Embryonic facial prominence (tissue), 1 donor: ENCODE measurements at regions not wholly inside any gene's neighbourhood (a gene's known extent, or its start where the extent isn't known, plus 50 kb on each side); places are given as distances from the start of the nearest gene placed in this dataset.

Experiments
- DNase-seq: peaks from one replicate; pipeline ENCODE4 v3.0.0-alpha.2; 2016; ENCODE audit errors: extremely low spot score

DNA sequence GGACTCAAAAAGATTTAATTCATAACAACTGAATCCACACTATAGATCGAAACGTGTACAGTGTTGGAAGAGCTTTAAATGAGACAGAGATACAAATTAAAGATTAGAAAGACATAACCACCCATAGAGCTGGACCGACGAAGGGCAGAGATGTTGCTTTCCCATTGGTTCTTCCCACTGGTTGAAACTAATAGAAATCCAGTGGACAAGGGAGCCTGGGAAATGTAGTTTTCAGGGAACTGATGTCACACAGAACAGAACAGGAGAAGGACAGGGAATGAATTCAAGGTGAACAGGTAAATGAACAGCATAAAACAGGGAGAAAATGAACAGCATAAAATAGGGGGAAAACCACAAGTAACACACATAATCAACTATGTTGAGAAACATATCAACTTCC is 328.7 kb downstream of the ZNF621 start:
- DNase-seq, result no peak

DNA sequence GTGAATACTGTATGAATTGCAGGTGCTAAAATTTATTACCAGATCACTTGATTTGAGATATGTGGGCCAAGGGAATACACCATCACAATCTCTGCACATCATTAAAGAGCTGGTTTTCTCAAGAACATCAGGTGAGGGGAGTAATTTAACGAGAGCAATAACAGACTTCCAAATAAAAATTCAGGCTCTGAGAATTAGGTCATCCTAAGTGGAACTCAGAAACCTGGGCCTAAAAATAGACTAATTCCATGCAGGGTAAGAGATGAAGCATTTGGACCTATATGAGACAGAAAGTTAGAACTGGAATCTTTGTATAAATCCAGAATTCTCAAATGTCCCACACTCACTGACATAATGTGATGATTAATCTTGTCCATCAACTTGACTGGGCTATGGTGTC is 331.1 kb downstream of the ZNF621 start:
- DNase-seq, result no peak

DNA sequence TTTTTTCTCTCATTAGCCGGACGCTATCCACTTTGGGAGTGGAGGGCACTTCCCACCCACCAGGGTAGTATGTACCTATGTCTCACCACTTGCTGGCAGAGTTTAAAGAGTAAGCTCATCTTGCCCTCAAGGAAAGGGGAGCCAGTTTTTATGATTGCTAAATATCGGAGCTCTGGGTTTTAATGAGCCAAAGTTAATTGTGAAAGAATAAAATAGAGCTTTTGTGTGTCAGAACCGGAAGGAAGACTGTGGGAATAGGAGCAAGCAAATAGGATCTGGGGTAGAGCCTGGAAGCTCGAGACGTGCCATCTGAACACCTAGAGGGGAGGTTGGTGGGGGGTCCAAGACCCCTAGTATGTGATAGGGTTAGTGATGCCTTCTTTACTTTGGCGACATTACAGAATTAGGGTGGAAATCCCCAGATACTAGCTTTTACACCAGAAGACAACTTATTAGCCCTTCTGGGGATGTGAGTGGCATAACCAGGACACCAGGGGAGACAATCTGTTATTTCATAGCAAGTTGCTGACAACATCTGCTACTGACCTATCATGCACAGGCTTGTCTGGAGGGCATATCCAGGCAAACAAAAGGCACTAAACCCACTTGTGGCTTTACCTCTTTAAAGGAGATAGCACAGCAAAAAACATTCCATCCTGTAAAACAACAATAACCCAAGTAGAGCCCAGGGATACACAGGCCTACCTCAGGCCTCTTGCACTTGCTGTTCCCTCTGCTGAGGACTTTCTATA is 333.8 kb downstream of the ZNF621 start:
- no peak for DNase-seq

DNA sequence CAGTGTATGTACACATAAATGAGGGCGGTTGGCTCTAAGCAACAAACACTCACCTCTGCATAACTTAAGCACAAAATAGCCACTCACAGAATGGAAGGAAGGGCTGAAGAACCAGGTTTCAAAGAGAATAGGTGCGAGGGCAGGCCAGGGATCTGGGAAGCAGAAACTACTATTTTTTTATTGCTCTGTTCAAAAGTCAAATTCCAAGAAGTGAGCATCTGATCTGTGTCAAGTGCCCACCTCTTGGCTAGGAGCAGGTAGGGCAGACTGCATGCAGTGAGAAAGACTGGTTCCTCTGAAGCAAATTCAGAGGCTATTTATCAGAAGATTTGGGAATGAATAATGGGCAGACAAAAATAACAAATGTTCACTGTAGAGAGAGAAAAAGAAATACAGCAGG is 336.4 kb upstream of the CTNNB1 start:
- DNase-seq, result no peak

DNA sequence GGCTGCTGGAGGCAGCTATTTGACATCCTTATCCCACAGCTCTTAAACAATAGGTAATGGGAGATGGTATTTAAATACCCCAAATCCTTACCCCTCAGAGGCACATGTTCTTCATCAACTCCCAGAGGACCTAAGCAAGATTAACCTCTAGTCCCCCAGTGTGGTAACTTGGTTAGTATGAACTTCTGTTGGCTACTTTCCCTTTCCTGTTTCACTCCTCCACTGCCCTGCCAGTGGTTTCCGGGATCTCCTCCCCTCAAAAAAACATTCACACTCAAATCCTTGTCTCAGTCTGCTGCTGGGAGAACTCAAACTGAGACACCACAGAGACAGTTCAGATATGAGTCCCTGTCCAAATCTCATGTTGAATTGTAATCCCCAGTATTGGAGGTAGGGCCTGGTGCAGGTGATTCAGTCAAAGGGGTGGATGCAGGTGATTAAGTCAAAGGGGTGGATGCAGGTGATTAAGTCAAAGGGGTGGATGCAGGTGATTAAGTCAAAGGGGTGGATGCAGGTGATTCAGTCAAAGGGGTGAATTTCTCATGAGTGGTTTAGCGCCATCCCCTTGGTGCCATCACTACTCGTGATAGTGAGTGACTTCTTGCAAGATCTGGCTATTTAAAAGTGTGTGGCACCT is 335.0 kb upstream of the CTNNB1 start:
- no peak for DNase-seq

DNA sequence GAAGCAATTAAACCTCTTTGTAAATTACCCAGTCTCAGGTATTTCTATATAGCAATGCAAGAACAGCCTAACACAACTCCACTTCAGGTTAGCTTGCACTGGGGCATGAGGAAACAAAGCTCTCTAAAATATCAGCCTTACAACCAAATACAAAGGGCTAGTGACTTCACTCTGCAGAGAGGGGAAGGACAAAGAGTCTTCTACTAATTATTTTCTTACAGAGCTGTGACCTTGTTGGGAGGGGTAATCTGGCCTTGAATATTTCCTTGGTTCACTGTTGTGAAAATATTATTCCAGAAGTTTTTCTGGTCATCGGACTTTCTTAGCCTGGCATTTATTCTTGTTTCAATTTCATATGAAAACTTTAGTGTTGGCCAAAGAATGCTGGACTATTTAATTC is 334.4 kb upstream of the CTNNB1 start:
- no peak for DNase-seq

DNA sequence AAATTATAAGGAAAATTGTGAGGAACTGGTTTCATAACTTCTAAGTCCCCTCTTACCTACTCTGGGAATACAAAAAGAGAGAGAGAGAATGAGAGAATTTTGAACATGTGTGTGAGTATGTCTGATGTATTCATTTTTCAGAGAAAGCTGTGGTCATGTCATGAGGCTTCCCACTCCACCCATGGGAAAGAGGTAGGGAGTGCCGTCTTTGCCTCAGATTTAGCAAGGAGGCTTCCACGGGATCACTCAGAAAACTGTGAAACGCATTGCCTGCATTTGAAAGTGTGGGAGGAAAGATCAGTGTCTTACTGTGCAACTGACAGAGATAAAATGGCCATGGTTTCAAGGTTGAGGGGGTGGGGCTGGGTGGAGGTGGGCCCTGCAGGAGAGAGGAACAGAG is 331.5 kb upstream of the CTNNB1 start:
- DNase-seq, result no peak

DNA sequence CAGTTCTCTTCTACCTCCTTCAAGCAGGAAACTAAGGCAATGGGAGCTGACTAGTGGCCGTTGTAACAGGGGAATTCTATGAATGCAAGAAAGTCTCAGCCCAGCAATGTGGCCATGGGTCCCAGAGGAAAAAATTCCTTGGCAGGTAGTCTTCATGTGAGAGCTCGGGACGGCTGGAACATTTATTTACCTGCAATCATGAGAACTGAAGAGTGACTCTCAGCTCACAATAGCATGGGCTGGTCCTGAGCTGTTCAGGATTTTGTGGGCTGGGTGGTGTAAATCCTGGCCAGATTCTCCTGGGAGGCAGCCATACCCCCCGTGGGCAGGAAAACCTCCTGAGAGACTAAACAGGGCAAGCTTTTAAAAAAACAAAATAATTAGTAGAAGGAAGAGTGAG is 330.3 kb upstream of the CTNNB1 start:
- DNase-seq, result no peak

DNA sequence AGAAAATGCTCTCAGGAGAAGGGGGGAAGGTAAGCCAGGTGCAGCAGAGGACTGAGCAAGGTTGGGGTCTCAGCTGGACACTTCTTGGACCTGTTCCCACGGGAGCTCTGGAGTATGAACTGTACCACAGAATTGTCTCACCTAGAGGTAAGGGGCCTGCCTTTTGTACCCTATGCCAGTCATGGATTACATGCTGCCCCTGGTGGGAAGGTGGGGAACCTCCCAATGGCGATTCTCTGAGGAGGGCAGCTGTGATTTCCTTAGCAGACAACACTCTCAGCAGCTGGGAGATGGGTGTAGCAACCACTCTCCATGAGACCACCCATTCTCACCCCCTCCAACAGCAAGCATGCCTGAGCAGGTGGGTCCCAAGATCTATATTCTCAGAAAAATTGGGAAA is 329.4 kb upstream of the CTNNB1 start:
- no peak for DNase-seq

DNA sequence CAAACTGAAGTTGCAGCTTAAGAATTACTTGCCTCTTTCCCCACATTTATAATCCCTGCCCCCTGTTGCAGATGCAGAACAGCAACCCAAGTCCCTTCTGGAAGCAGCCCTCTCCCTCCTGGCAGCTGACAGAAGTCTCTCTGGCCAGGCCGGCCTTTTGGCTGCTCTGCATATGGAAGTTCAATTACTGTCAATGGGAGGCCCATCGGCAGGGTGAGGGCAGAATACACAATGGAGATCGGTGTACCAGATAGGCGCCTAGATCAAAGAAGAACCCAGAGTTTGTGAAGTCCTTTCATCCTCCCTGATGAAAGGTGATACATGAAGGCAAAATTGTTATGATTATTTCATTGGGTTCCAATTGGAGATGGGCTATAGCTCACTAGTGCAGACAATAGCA is 327.9 kb upstream of the CTNNB1 start:
- DNase-seq, result no peak

DNA sequence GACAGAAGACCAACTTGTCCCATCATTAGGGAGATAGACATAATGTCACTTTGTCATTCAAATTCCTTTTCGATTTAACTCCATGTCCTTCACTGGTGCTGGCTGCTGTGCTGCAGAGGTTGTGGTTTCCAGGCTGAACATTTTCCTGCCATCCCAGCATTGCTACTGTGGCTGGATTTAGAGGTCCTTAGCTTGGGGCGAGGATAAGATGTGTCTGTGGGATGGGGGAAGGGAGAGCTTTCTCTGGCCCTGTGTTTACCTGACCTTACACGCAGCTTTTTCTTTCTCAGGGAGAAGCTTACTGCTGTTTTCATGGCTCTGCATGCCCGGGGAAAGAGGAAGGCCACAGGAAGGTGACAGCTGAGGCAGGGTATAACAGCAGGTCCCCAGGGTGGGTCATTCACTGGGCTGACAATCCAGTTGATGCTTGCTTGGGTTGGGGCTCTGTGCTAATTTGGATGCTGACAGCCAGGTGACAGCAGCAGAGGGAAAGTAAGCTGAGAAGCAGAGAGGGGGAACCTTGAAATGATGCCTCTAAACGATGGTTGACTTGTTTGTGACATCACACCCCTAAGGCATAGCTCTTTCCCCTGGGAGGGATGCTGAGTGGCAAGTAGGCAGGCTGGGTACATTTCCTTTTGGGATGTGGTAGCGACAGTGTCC is 326.9 kb upstream of the CTNNB1 start:
- DNase-seq, result no peak

DNA sequence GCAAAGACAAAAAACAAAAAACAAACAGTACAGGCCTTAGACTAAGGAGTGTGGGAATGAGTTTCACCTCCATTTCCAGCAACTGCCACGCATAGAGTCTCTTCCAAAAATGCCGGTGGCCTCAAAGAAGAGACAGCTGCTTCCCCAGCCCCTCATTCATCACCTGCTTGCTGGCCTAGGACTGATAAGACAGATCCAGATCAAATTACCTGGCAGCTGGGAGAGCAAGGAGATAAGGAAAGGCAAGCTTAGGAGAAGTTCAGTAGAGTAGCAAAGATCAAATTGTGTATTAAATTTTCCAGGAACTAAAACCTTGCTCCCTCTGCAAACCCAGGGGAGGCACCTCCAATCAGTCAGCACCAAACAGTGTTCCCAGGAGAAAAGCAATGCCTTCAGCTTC is 325.8 kb upstream of the CTNNB1 start:
- DNase-seq, result no peak

DNA sequence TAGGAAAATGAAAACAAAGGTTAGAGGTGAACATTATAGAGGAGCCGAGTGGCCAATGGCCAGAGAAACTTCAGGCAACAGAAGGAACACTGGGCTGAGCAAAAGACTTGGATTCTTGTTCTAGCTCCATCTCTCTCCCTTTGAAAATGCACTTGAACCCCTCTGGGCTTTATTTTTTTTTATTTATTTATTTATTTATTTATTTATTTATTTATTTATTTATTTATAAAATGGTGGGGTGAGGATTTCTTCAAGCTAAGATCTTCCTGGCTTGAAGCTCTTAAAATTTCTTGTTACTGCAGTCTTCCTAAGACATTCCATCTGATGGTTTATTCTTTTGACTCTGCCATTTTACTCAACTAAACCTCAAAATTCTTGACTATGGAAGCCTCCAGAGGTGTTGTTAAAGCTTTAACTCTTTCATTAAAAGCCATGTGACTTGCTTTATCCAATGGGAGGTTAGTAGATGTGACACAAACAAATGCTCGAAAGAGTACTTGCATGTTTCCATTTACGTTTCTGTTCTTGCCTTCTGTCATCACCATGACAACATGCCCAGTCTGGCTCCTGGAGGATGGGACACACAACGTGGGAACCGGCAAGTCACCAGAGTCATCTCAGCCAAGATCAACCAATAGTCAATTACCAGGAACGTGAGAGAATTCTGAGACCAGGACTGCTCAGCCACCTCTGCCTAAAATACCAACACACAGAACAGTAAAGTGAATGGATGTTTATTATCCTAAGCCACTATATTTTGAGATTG is 325.2 kb upstream of the CTNNB1 start:
- no peak for DNase-seq

DNA sequence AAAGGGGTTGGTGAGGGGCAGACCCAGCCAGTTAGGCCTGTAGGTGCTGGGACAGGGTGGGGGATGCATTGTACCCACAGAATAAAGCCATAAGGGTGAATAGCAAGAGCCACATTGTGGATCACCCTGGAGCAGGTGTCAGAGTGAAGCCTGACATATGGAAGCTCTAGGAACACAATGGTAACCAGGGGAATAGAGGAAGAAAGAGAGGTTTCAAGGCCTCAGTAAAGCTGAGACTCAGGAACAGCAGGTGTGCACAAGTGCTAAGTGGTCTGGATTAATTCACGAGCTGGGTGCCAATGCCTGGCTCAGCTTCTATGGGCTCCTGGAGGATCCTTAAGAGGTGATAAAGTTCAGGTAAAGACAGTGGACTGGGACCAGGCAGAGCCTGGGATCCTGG is 323.7 kb upstream of the CTNNB1 start:
- no peak for DNase-seq

DNA sequence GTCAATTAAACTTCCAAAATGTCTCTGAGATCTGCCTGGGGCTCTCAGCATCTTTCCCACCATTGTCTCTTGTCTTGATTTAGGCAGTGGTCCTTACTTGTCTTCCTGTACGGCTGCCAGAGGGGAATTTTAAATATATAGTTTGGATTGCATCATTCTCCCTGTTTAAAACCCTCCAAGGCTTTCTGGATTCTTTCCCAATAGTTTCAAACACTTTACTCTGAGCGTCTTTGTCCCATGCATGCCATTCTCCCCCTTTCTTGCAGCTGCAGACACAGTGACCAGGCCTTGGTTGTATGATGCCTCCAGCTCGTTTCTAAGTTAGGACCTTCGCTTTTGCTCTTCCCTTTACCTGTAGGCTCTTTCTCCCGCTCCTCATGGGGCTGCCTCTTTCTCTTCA is 323.3 kb upstream of the CTNNB1 start:
- DNase-seq, result no peak

DNA sequence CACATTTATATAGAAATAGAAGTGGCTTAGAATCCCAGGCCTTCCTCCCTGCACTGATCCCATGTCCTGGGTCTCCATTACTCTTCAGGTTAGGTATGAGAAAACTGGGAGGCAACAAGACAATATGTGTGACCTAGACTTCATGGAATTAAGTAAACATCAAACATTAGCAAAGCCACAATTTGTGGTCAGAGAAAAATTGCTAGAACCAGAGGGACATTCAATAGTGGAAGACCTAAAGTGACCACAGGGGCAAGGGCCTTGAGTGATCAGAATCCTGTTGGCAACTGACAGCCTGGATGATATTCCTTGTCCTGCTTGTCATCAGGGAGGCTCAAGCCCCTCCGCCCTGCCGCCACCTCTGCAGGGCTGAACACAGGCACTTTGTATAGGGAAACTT is 322.8 kb upstream of the CTNNB1 start:
- DNase-seq, result no peak

DNA sequence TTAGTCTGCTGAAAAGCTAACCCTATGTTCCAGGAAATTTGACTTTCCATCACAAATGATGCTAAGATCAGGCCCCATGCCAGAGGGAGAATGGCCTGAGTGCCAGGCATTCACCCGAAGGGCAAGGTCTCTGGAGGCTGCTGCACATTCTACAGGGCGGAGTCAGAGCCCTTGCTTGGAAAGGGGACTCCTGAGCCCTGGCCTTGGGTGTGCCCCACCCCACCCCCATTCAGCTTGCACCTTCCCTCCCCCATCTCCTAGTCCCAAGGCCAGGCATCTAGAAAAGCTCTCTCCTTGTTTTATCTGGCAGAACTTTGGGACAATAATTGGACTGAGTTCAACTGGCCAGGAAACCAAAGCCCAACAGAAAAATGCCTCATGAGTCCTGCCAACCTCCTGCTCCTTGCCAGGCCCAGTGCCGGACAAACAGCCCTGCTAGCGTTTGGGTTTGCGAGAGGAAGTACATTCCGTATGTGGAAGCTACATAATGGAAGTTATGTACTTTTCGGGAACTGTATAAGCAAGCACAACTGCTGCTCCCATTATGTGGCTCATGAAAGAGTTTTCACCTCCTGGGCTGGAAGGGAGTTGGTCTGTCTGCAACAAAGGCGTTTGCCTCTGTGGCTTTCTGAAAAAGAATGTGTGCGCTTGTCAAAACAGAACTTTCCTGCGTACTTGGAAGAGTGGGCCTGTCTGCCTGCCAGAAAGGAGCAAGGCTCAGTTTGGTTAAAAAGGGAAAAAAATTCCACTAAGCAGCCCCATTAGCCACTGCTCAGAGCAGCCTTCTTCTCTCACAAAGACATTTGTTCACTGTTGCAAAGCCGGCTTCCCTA is 321.5 kb upstream of the CTNNB1 start:
- no peak for DNase-seq

DNA sequence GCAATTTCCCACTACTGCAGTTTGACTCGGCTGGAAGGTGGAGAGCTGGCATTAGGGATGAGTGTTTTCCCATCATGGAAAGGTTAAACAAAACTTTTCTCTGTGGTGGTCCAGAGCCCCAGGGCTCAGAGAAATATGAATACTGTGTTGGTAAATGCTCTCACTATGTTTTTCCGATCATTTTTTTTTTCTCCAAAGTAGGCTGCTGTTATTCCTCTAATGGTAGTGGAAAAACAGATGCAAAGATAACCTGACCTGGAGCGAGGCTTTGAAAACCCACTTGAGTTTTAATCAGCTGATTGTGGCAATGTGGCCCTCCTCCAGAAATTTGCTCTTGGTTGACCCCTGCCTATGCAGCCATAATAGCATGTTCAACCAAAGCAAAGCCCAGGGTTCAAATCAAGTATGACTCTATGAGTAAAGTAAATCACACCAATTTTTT is 320.8 kb upstream of the CTNNB1 start:
- peak; percentile 36 for DNase-seq

DNA sequence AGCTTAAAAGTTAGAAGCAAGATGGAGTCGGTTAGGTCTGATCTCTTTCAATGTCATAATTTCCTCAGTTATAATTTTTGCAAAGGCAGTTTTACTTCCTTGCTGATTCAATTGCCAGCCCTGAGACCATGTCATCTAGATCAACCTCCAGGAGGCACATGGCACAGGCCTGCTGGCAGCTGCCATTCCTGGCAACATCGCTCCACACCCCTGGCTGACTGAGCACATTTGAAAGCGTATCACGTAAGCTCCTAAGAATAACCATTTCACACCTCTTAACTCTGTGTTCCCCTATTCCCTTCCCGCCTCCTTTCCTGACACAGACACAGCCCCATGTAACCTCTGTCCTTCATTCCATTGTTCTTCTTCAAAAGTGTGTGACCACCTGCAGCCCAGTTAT is 313.9 kb upstream of the CTNNB1 start:
- no peak for DNase-seq

DNA sequence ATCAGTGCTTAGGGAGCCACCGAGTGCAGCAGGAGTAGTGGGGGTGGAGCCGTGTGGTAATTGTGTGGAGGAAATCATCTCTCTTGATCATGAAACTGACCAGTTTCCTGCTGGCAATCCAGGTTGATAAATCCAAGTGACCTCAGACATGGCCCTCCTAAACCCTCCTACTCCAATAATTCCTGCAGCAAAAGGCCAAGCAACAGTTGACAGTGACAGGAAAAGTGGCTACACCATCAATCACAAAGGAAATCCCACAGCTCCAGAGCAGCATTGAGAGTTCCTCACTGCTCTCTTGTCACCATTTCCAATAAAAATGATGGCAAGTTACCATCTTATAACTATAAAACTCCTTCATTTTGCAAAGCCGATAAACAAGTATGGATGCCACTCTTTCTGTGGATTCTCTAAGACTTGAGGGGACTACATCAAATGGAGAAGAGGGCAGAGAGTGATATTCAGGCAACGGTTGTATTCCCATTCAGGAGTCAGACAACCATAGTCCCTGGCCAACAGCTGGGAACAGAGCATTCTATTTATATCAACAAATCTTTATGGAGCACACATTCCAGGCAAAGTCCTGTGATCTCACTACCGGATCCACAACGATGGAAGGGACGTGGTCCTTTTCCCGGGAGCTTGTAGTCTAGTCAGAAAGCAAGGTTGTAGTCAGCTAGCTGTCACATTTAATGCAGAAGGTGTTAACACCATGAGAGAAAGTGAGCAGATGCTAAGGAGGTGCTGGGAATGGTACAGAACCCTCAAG is 312.5 kb upstream of the CTNNB1 start:
- no peak for DNase-seq

DNA sequence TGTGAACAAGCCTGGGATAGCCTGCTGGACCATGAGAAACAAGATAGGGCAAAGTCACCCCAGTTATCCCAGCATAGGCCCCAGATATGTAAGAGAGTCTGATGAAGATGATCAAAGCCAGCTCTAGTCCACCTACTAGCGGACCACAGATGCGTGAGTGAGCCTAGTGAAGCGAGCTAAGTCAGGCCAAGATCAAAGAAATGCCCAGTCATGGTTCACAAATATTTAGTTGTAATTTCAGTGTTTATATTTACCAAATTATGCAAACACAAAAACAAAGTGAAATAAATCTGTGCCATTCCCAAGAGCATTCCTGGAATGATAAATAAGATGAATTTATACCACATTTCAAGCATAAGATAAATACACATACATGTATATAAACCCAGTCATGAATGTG is 308.1 kb upstream of the CTNNB1 start:
- no peak for DNase-seq
